Left lung (tissue), 4 donors: ENCODE measurements at regions not wholly inside any gene's neighbourhood (a gene's known extent, or its start where the extent isn't known, plus 50 kb on each side); places are given as distances from the start of the nearest gene placed in this dataset.

Experiments used
- ATAC-seq: fragments of 200-7000 bp; cut with Tn5 transposase; one replicate; pipeline ENCODE4 v1.9.1; 2020; ENCODE audit warnings: moderate library complexity
- DNase-seq, 4 donors: peaks; one replicate each; pipeline ENCODE4 v3.0.0-alpha.2; 2013 to 2020
- H3K27ac ChIP-seq, 2 donors: fragments of 200-600 bp; sonication (generic) in 1 of 2; one replicate each; pipeline versions ENCODE4 v1.5.0 to v1.8.0; 2020 to 2021
- H3K27me3 ChIP-seq, 2 donors: fragments of 200-600 bp; sonication (generic) in 1 of 2; one replicate each; pipeline versions ENCODE4 v1.5.0 to v1.8.0; 2020 to 2021
- H3K36me3 ChIP-seq, 2 donors: fragments of 200-600 bp; sonication (generic) in 1 of 2; one replicate each; pipeline versions ENCODE4 v1.5.0 to v1.8.0; 2020 to 2021
- H3K4me1 ChIP-seq, 2 donors: fragments of 200-600 bp; one replicate each; pipeline ENCODE4 v1.8.0; 2021
- H3K4me3 ChIP-seq, 2 donors: fragments of 200-600 bp; sonication (generic) in 1 of 2; one replicate each; pipeline versions ENCODE4 v1.5.0 to v1.8.0; 2020 to 2021; ENCODE audit warnings: mild to moderate bottlenecking in 1 of 2
- H3K9me3 ChIP-seq, 2 donors: fragments of 200-600 bp; sonication (generic) in 1 of 2; one replicate each; pipeline versions ENCODE4 v1.5.0 to v1.8.0; 2020 to 2021
- intact Hi-C, 2 donors: fragments of 100-400 bp; cut with DNase I; formaldehyde crosslinking; loops; one replicate each; pipeline versions ENCODE4 v1.11.2 to v1.14.2; 2022
- TF ChIP-seq, protein P1 (sequence below), 2 donors: fragments of 200-600 bp; sonication (generic) in 1 of 2; IDR thresholded peaks; one replicate each; pipeline versions ENCODE4 v1.5.0 to v1.8.0; 2021; ENCODE audit warnings: antibody characterized with exemption in 2 of 2
- donor health status: DM: no; HTN: yes; CAD: no.
- donor health status: DM: no; HTN: no; CAD: no.

DNA sequence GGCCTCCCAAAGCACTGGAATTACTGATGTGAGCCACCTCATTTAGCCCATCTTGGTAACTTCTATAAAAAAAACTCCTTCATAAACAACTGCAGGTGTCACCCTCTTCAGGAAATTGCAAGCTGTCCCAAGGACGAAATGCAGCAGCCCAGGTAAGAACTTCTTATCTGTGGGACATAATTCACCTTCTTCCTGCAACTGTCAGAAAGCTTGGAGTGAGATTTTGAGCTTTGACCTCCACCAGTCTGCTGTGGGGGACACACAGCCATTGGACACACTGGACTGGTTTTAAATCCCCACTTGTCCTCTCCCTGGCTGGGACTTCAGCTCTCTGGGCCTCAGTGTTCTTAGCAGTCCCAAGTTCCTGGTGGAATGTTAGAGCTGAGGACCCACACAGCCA, 368.5 kb downstream of the MN1 start:
- peaks cover 0 to 32% of the 10 kb centered on the region in 2 donors for H3K27me3 ChIP-seq
- TF ChIP-seq, protein P1, sequence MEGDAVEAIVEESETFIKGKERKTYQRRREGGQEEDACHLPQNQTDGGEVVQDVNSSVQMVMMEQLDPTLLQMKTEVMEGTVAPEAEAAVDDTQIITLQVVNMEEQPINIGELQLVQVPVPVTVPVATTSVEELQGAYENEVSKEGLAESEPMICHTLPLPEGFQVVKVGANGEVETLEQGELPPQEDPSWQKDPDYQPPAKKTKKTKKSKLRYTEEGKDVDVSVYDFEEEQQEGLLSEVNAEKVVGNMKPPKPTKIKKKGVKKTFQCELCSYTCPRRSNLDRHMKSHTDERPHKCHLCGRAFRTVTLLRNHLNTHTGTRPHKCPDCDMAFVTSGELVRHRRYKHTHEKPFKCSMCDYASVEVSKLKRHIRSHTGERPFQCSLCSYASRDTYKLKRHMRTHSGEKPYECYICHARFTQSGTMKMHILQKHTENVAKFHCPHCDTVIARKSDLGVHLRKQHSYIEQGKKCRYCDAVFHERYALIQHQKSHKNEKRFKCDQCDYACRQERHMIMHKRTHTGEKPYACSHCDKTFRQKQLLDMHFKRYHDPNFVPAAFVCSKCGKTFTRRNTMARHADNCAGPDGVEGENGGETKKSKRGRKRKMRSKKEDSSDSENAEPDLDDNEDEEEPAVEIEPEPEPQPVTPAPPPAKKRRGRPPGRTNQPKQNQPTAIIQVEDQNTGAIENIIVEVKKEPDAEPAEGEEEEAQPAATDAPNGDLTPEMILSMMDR (IDR thresholded peaks at IDR 0.05) = no peak
- H3K9me3 ChIP-seq = peaks cover 0 to 6% of the 10 kb centered on the region in 2 donors
- H3K4me1 ChIP-seq = no peaks in the 10 kb centered on the region
- DNase-seq = no peak
- H3K4me3 ChIP-seq = no peak overlapping the region
- no peak for ATAC-seq
- H3K27ac ChIP-seq = no peak overlapping the region
- intact Hi-C loops = no loop called here
- H3K36me3 ChIP-seq = no peaks in the 10 kb centered on the region

DNA sequence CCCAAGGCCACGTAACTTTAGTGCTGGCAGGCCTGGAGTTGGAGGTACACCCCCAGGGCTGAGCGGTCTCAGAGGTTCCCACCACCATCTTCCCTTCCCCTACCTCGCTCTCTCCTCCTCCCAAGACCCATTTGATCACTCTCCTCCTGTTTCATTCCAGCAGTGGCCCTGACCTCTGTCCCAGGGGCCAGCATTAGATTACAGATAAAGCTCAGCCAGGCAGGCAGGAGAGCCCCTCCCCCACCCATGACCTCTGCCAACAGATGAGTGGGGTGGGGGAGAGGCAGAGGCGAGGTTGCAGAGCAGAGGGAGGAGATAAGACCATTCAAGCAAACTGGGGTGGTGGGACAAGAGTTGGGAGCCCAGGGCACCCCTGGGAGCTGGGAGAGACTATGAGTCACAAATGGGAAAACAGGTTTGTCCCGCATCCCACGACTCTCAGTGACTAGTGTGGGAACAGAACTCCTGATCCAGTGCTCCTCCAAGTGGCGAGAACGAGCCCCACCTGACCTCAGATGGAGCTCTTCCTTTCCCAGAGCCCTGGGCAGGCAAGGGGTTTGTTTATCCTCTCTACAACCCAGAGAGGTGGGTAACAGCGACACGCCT, 367.9 kb downstream of the MN1 start:
- Histone ChIP-seq H3K4me1 (peaks cover 0 to 4% of the 10 kb centered on the region in 2 donors), H3K27me3 (peaks cover 0 to 35% of the 10 kb centered on the region in 2 donors), H3K36me3 (no peaks in the 10 kb centered on the region), H3K4me3 (no peak overlapping the region), H3K27ac (no peak overlapping the region), H3K9me3 (peaks cover 0 to 6% of the 10 kb centered on the region in 2 donors)
- intact Hi-C loops = no loop called here
- TF ChIP-seq, protein P1 (IDR thresholded peaks at IDR 0.05) = no peak
- ATAC-seq = no peak
- DNase-seq = no peak

DNA sequence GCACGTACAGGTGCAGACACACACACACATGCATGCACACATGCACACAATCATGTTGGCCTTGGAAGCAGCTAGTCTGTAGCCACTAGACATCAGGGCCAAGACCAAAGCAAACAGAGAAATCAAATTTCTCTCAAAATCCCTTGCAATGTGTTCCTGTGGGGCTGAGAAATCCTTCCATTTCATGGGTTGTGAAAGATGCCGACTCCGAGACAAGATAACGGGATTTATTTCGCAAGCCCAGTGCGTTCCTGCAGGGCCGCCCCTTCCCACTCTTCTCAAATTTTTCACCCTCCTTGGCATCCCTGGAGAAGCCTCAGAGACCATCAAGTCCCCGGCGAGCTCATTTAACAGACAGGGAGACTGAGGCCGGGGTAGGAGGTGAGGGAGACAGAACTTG, 366.7 kb downstream of the MN1 start:
- Histone ChIP-seq H3K4me3 (no peak overlapping the region), H3K27ac (no peak overlapping the region), H3K36me3 (no peaks in the 10 kb centered on the region), H3K27me3 (peaks cover 0 to 45% of the 10 kb centered on the region in 2 donors), H3K9me3 (peaks cover 0 to 6% of the 10 kb centered on the region in 2 donors), H3K4me1 (peaks cover 0 to 5% of the 10 kb centered on the region in 2 donors)
- ATAC-seq = no peak
- TF ChIP-seq, protein P1 (IDR thresholded peaks at IDR 0.05) = no peak
- DNase-seq = no peak
- intact Hi-C loops = no loop called here

DNA sequence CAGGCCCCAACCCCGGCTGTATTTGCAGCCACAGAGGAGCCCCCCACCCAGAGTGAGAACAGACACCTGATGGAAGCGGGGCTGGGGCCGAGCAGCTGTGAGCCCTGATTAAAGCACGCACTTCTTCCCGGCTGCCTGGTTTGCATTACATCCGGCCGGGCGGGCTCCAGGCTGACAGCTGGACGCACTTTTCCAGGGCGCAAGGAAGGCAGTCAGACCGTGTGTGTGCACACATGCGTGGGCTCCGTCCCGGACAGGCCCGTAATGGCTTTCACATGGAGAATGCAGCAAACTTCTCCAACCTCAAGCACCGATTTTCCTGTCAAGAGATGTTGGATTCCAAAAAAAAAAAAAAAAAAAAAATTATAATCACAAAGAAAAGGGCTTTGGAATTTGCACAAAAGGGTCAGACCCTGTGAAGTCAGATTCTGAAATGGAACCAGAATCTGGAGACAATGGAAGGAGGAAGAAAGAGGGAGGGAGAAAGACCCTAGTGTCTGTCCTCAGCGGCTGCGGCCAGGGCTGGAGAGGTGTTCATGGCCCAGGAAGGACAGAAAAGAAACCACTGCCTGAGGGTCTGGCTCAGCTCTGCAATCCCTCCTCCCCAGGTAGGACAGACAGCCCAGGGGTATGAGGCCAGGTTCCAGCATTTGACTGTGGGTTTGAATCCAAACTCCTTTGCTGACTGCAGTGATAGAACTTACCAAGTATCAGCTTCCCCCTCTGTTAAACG, 365.5 kb downstream of the MN1 start:
- no peak overlapping the region for H3K27ac ChIP-seq
- H3K36me3 ChIP-seq = no peaks in the 10 kb centered on the region
- ATAC-seq (peak; percentile 47), DNase-seq (peak in 2 of 4 donors; percentile 68 to 76)
- peaks cover 0 to 6% of the 10 kb centered on the region in 2 donors for H3K9me3 ChIP-seq
- TF ChIP-seq, protein P1 (IDR thresholded peaks at IDR 0.05) = no peak
- intact Hi-C loops = no loop called here
- H3K27me3 ChIP-seq = peaks cover 0 to 41% of the 10 kb centered on the region in 2 donors
- peaks cover 0 to 5% of the 10 kb centered on the region in 2 donors for H3K4me1 ChIP-seq
- H3K4me3 ChIP-seq = no peak overlapping the region

DNA sequence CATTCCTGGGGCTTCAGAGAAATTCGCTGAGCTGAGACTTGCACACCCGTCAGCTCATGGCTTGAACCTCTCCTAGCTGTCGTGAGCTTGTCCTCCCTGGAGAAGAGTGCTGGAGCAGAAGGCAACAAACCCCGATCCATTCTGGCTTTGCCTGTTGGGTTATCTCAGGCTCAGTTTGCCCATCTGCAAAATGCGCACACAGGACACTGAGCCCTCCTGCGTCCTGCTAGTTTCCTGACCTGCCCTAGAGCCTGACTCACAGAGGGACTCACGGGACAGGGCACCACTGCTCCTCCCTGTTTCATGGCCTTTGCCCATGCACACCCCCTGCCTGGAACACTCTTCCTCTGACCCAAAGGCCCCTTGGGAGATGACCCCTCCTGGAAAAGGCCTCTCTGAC, 365.0 kb downstream of the MN1 start:
- no peak for ATAC-seq
- intact Hi-C loops = no loop called here
- no peaks in the 10 kb centered on the region for H3K36me3 ChIP-seq
- no peak for DNase-seq
- H3K27ac ChIP-seq = no peak overlapping the region
- H3K27me3 ChIP-seq = peaks cover 0 to 47% of the 10 kb centered on the region in 2 donors
- TF ChIP-seq, protein P1 (IDR thresholded peaks at IDR 0.05) = no peak
- H3K9me3 ChIP-seq = peaks cover 0 to 6% of the 10 kb centered on the region in 2 donors
- H3K4me1 ChIP-seq = peaks cover 0 to 5% of the 10 kb centered on the region in 2 donors
- H3K4me3 ChIP-seq = no peak overlapping the region
